KMS-11 (cell line): ENCODE measurements at regions not wholly inside any gene's neighbourhood (a gene's known extent, or its start where the extent isn't known, plus 50 kb on each side); places are given as distances from the start of the nearest gene placed in this dataset.

Experiments
- H2AFZ ChIP-seq: fragments of 200-600 bp; sonication (generic); 2 replicates; pipeline ENCODE4 v1.6.1; 2016; ENCODE audit warnings: antibody characterized with exemption, mixed run types, low read depth
- H3K27ac ChIP-seq: fragments of 200-600 bp; sonication (generic); 2 replicates; pipeline ENCODE4 v1.6.1; 2016; ENCODE audit warnings: mild to moderate bottlenecking, mixed run types
- H3K27me3 ChIP-seq: fragments of 200-600 bp; sonication (generic); 2 replicates; pipeline ENCODE4 v1.6.1; 2017; ENCODE audit warnings: mild to moderate bottlenecking, low read depth, mixed run types, moderate library complexity; ENCODE audit not compliant: insufficient read depth
- H3K36me3 ChIP-seq: fragments of 200-600 bp; sonication (generic); 2 replicates; pipeline ENCODE4 v1.6.1; 2017; ENCODE audit warnings: mild to moderate bottlenecking, mixed run types; ENCODE audit not compliant: insufficient read depth
- H3K4me1 ChIP-seq: fragments of 200-600 bp; sonication (generic); 2 replicates; pipeline ENCODE4 v1.6.1; 2016; ENCODE audit warnings: mild to moderate bottlenecking, low read depth, mixed run types; ENCODE audit not compliant: poor library complexity, severe bottlenecking
- H3K4me2 ChIP-seq: fragments of 200-600 bp; sonication (generic); 2 replicates; pipeline ENCODE4 v1.7.0; 2016; ENCODE audit warnings: mild to moderate bottlenecking, mixed run types
- H3K4me3 ChIP-seq: fragments of 200-600 bp; sonication (generic); IDR thresholded peaks from 2 replicates; pipeline ENCODE4 v1.6.1; 2017; ENCODE audit warnings: low read depth, low read length, mixed read lengths; ENCODE audit not compliant: insufficient read depth
- H3K79me2 ChIP-seq: fragments of 200-600 bp; sonication (generic); 2 replicates; pipeline ENCODE4 v1.6.1; 2016; ENCODE audit warnings: low read depth, mixed run types; ENCODE audit not compliant: insufficient read depth
- H3K9ac ChIP-seq: fragments of 200-600 bp; sonication (generic); 2 replicates; pipeline ENCODE4 v1.6.1; 2016; ENCODE audit warnings: mild to moderate bottlenecking, mixed run types
- H4K20me1 ChIP-seq: fragments of 200-600 bp; sonication (generic); 2 replicates; pipeline ENCODE4 v1.6.1; 2016; ENCODE audit warnings: mild to moderate bottlenecking, mixed run types; ENCODE audit not compliant: insufficient read depth
- CTCF ChIP-seq: fragments of 200-600 bp; sonication (generic); conservative IDR thresholded peaks from 2 replicates; pipeline ENCODE4 v1.6.1; 2017; ENCODE audit warnings: low read depth, mild to moderate bottlenecking, antibody characterized with exemption, low read length, moderate library complexity, mixed read lengths

DNA sequence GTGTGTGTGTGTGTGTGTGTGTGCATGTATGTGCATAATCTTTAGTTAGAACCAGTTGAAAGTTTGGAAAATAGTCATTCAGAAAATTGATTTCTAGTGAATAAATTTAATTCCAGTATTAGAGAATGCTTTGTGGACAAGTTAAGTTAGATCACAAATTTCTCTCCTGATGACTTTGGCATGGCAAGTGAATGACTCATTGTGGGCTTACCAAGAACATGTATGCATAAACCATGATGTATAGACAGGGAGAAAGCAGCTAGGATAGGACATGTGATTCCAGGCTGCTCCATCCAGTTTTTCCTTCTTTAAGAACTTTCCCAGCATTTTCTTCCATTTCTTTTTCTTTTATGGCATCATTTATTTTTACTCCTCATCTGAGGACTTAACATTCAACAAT is 85.7 kb upstream of the SGCD start:
- no peaks in the 10 kb centered on the region for H3K36me3 ChIP-seq
- H3K9ac ChIP-seq, result no peak overlapping the region
- TF ChIP-seq CTCF, result no peak

GRCh38 chr5:156245895-156246294 is 81.1 kb upstream of the SGCD start:
- no peak overlapping the region for H3K9ac ChIP-seq
- H3K27ac ChIP-seq, result no peak overlapping the region
- H2AFZ ChIP-seq, result no peak overlapping the region
- no peak overlapping the region for H3K4me2 ChIP-seq
- no peaks in the 10 kb centered on the region for H3K79me2 ChIP-seq
- H3K4me3 ChIP-seq, result no peak overlapping the region
- H4K20me1 ChIP-seq, result no peaks in the 10 kb centered on the region
- H3K4me1 ChIP-seq, result no peaks in the 10 kb centered on the region
- TF ChIP-seq CTCF, result no peak
- H3K27me3 ChIP-seq, result no peaks in the 10 kb centered on the region
- no peaks in the 10 kb centered on the region for H3K36me3 ChIP-seq

More for the DNA sequence above, 85.7 kb upstream of the SGCD start:
- H4K20me1 ChIP-seq, result no peaks in the 10 kb centered on the region
- H3K27me3 ChIP-seq, result no peaks in the 10 kb centered on the region
- H3K4me1 ChIP-seq, result no peaks in the 10 kb centered on the region
- H3K79me2 ChIP-seq, result no peaks in the 10 kb centered on the region
- no peak overlapping the region for H3K4me2 ChIP-seq
- no peak overlapping the region for H3K4me3 ChIP-seq
- H3K27ac ChIP-seq, result no peak overlapping the region
- H2AFZ ChIP-seq, result no peak overlapping the region

- no peaks in the 10 kb centered on the region for H3K4me1 ChIP-seq
- no peaks in the 10 kb centered on the region for H3K27me3 ChIP-seq
- no peak for TF ChIP-seq CTCF
- H3K36me3 ChIP-seq, result no peaks in the 10 kb centered on the region
- H3K27ac ChIP-seq, result no peak overlapping the region
- no peak overlapping the region for H3K9ac ChIP-seq
- H3K4me2 ChIP-seq, result no peak overlapping the region
- H2AFZ ChIP-seq, result no peak overlapping the region
- no peak overlapping the region for H3K4me3 ChIP-seq
- no peaks in the 10 kb centered on the region for H4K20me1 ChIP-seq
- H3K79me2 ChIP-seq, result no peaks in the 10 kb centered on the region
Observed at GRCh38 chr5:156251076-156251475, 75.9 kb upstream of the SGCD start.

DNA sequence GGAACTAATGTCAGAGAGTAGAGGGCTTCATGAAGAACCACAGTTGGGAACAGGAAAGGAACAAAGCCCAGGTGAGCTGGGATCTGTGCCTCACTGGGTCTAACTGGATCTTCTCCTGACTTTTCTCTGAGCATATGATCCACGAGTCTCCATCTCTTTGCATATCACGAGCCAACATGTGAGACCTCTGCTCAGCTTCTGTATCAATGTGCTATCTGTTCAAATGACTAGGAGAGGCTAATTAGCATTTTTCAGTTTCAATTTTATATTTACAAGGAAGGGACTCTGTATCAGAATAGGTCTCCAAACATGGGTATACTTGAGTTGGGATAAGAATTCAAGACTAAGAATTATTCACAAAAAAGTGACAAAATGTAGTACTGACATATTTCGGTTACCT is 73.8 kb upstream of the SGCD start:
- no peak overlapping the region for H3K4me2 ChIP-seq

More for the DNA sequence above, 73.8 kb upstream of the SGCD start:
- no peaks in the 10 kb centered on the region for H4K20me1 ChIP-seq
- no peak overlapping the region for H2AFZ ChIP-seq
- H3K4me1 ChIP-seq, result no peaks in the 10 kb centered on the region
- no peaks in the 10 kb centered on the region for H3K36me3 ChIP-seq
- no peak for TF ChIP-seq CTCF
- H3K27ac ChIP-seq, result no peak overlapping the region
- H3K79me2 ChIP-seq, result no peaks in the 10 kb centered on the region
- H3K4me3 ChIP-seq, result no peak overlapping the region
- no peaks in the 10 kb centered on the region for H3K27me3 ChIP-seq
- H3K9ac ChIP-seq, result no peak overlapping the region
